GM12865 (cell line): ENCODE measurements at regions not wholly inside any gene's neighbourhood (a gene's known extent, or its start where the extent isn't known, plus 50 kb on each side); places are given as distances from the start of the nearest gene placed in this dataset.

Experiments
- DNase-seq: peaks from one replicate; pipeline ENCODE4 v3.0.0; 2010; ENCODE audit warnings: low read depth
- H3K4me3 ChIP-seq: 2 replicates; pipeline ENCODE4 v1.5.1; 2011; ENCODE audit warnings: mild to moderate bottlenecking, low read depth, low read length, control low read depth
- CTCF ChIP-seq: IDR thresholded peaks from 2 replicates; pipeline ENCODE4 v1.5.1; 2011; ENCODE audit warnings: low read length, control low read depth, low read depth, inconsistent platforms; ENCODE audit not compliant: insufficient read depth; ENCODE audit errors: missing control alignments

GRCh38 chr15:95646484-95647273 lies 683.8 kb upstream of the NR2F2 start:
- no peak overlapping the region for H3K4me3 ChIP-seq
- no peak for TF ChIP-seq CTCF
- no peak for DNase-seq

- TF ChIP-seq CTCF = no peak
- H3K4me3 ChIP-seq = no peak overlapping the region
- DNase-seq = no peak
These were observed 682.8 kb upstream of the NR2F2 start for GRCh38 chr15:95647531-95648277.

GRCh38 chr15:95653361-95653805 lies 677.1 kb upstream of the NR2F2 start:
- DNase-seq = no peak
- H3K4me3 ChIP-seq = no peak overlapping the region
- TF ChIP-seq CTCF = no peak

- no peak for DNase-seq
- H3K4me3 ChIP-seq = no peak overlapping the region
- TF ChIP-seq CTCF = no peak
These were observed 675.4 kb upstream of the NR2F2 start for GRCh38 chr15:95655089-95655607.

- no peak for TF ChIP-seq CTCF
- no peak for DNase-seq
- H3K4me3 ChIP-seq = no peak overlapping the region
These were observed 673.9 kb upstream of the NR2F2 start for GRCh38 chr15:95656595-95656994.

GRCh38 chr15:95658799-95659198 lies 671.7 kb upstream of the NR2F2 start:
- no peak for DNase-seq
- no peak for TF ChIP-seq CTCF
- no peak overlapping the region for H3K4me3 ChIP-seq

- H3K4me3 ChIP-seq = no peak overlapping the region
- TF ChIP-seq CTCF = no peak
- no peak for DNase-seq
These were observed 670.8 kb upstream of the NR2F2 start for GRCh38 chr15:95659656-95660055.
